Epithelial cell of esophagus (primary cell): ENCODE measurements at regions not wholly inside any gene's neighbourhood (a gene's known extent, or its start where the extent isn't known, plus 50 kb on each side); places are given as distances from the start of the nearest gene placed in this dataset.

Experiments used
- DNase-seq: peaks from one replicate; pipeline ENCODE4 v3.0.0; 2010; ENCODE audit warnings: low read depth
- H3K4me3 ChIP-seq: 2 replicates; pipeline ENCODE4 v1.5.1; 2011; ENCODE audit warnings: mild to moderate bottlenecking, low read length, control low read depth
- CTCF ChIP-seq: IDR thresholded peaks from 2 replicates; pipeline ENCODE4 v1.5.1; 2011; ENCODE audit warnings: low read depth, mild to moderate bottlenecking, low read length, control low read depth, inconsistent platforms; ENCODE audit not compliant: insufficient read depth; ENCODE audit errors: missing control alignments

DNA sequence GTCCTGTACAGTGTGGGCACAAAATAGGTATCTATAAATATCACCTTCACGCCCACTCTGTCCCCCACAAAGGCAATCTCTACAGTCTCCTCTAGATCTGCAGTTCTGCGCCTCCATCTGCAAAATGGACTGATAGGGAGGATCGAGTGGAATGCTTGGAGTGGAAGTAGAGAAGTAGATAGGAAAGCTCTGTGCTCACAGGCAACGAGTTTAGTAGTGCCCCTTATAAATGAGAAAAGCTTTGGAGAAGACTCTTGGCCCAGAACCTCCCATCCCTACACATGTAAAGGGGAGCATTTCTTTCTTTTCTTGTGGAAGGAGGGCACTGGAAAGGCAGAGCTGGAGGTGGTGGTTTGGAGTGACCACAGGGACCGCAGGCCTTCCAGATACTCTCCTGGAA, 88.5 kb downstream of the ZNF621 start:
- no peak for DNase-seq
- no peak for TF ChIP-seq CTCF

DNA sequence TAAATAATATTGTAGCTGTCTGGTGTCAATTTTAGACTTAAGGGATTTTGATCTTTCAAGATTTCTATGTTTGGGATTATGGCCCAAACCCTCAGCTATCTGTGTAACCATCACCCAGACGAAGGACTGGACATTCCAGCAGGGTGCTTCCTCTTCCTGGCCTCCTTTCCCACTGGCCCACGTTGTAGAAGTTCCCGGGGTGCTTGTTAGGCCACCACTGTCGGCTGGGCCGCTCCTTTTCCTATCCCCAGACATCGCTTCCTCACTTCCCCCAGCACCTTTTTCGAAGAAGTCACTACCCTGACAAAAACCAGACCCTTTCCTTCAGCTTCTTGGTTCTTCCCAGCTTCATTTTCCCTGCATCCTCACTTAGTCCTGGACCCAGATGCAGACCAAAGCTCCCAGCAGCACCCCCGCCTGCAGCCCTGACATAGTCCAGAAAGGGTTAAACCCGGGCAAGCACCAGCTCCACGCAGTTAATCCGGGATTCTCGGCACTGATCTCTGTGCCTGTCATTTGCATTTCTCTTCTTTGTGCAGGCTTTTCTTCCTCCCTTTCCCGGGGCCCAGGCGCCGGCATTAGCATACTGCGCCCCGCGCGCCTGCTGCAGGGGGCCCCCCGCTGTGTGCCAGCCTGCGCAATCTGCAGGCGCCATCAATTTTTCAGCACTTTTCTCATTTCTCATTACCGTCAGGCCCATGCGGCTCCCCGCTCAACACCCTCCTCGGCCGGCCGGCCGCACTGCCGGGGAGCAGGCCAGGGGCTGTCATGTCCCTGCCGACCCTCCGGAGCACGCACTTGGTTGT, 90.6 kb downstream of the ZNF621 start:
- H3K4me3 ChIP-seq = no peak overlapping the region
- DNase-seq = no peak
- TF ChIP-seq CTCF = no peak

More for the DNA sequence above, 88.5 kb downstream of the ZNF621 start:
- H3K4me3 ChIP-seq = no peak overlapping the region

GRCh38 chr3:40615918-40616819, 91.4 kb downstream of the ZNF621 start:
- no peak for DNase-seq
- TF ChIP-seq CTCF = no peak
- H3K4me3 ChIP-seq = no peak overlapping the region

DNA sequence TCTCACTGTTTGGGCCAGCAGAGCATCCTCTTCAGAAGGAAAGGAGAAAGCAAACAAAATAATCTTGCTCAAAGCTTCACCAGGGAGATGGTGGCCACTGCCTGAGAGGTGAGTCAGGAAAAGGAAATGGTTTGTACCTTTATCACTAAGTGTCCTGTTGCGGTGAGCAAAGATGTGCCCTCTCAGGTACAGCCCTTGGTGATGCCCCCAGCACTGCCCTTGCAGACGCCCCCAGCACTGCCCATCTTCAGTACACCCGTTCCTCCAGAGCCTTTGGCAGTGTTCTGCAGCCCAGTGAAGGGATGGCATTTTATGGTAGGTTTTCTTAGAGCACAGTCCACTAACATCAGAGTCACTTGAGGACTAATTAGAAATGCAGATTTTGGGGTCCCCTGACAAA, 92.3 kb downstream of the ZNF621 start:
- no peak for DNase-seq
- H3K4me3 ChIP-seq = no peak overlapping the region
- no peak for TF ChIP-seq CTCF

- no peak for DNase-seq
- no peak overlapping the region for H3K4me3 ChIP-seq
- no peak for TF ChIP-seq CTCF
These were observed 93.4 kb downstream of the ZNF621 start for GRCh38 chr3:40618158-40618557.

DNA sequence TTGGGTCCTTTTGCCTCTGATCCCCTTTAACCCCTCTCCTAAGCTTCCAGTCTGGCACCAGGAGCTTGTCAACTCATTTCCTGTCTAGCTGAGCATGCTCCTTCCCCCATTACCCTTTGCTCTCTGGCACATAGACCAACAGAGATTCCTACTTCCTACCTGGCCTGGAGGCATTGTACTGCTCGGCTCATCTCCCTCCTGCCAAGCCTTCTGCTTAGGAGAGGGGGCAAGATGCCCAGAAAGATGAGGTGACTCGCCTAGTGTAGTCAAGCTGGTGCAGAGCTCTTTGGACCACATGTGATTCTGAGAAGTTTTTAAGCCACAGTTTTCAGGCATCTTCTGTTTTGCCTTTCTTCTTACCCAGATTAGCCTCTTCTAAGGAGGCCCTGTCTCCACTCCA, 95.4 kb downstream of the ZNF621 start:
- no peak for TF ChIP-seq CTCF
- DNase-seq = peak; percentile 10
- no peak overlapping the region for H3K4me3 ChIP-seq
